Body of pancreas (tissue), 4 donors: ENCODE measurements at regions not wholly inside any gene's neighbourhood (a gene's known extent, or its start where the extent isn't known, plus 50 kb on each side); places are given as distances from the start of the nearest gene placed in this dataset.

Experiments used
- CTCF ChIP-seq, 7 experiments: fragments of 450-650 bp in 4 of 7; fragments of 200-600 bp in 3 of 7; sonication (generic) in 3 of 7; IDR thresholded peaks; one replicate each; pipeline ENCODE4 v1.5.1; 2016 to 2019; ENCODE audit warnings: antibody characterized with exemption in 7 of 7
- POLR2A ChIP-seq, 3 donors: fragments of 450-650 bp; IDR thresholded peaks; one replicate each; pipeline ENCODE4 v1.6.1; 2016; ENCODE audit warnings: antibody characterized with exemption in 3 of 3, mild to moderate bottlenecking in 2 of 3

- TF ChIP-seq POLR2A (IDR thresholded peaks at IDR 0.05) (no peak), CTCF (IDR thresholded peaks at IDR 0.05) (no peak)
These were observed 53.0 kb upstream of the CADPS start for GRCh38 chr3:62928256-62928655.
